Vagina (tissue), 2 donors: ENCODE measurements at regions not wholly inside any gene's neighbourhood (a gene's known extent, or its start where the extent isn't known, plus 50 kb on each side); places are given as distances from the start of the nearest gene placed in this dataset.

Experiments used
- CTCF ChIP-seq, 3 experiments: fragments of 450-650 bp in 2 of 3; fragments of 200-600 bp in 1 of 3; sonication (generic) in 1 of 3; IDR thresholded peaks; one replicate each; pipeline ENCODE4 v1.5.1; 2017 to 2019; ENCODE audit warnings: antibody characterized with exemption in 3 of 3, mild to moderate bottlenecking in 2 of 3, moderate library complexity in 2 of 3
- POLR2A ChIP-seq, 2 donors: fragments of 450-650 bp; IDR thresholded peaks; one replicate each; pipeline ENCODE4 v1.6.1; 2017; ENCODE audit warnings: antibody characterized with exemption in 2 of 2, mild to moderate bottlenecking in 2 of 2, moderate library complexity in 2 of 2

DNA sequence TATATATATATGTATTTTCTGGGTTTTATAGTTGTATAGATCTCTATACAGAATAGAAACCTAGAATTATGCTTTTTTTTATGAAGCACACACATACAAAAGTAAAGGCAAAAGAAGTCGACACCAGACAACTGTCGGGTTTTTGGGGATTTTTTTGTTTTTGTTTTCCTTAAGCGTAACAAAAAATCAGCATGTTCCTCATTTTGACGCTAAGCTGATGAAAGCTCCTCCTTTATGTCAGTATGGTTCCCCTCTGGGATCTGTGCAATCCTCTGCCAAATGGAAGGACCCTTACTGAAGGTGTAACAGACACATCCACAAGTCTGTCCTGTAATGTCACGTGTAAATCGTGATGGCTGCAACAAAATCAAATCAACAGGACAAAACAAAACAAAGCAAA lies 226.2 kb downstream of the RHOU start:
- TF ChIP-seq CTCF (IDR thresholded peaks at IDR 0.05) (no peak), POLR2A (IDR thresholded peaks at IDR 0.05) (no peak)
